ENCODE measurements at regions not wholly inside any gene's neighbourhood (a gene's known extent, or its start where the extent isn't known, plus 50 kb on each side); places are given as distances from the start of the nearest gene placed in this dataset.

DNA sequence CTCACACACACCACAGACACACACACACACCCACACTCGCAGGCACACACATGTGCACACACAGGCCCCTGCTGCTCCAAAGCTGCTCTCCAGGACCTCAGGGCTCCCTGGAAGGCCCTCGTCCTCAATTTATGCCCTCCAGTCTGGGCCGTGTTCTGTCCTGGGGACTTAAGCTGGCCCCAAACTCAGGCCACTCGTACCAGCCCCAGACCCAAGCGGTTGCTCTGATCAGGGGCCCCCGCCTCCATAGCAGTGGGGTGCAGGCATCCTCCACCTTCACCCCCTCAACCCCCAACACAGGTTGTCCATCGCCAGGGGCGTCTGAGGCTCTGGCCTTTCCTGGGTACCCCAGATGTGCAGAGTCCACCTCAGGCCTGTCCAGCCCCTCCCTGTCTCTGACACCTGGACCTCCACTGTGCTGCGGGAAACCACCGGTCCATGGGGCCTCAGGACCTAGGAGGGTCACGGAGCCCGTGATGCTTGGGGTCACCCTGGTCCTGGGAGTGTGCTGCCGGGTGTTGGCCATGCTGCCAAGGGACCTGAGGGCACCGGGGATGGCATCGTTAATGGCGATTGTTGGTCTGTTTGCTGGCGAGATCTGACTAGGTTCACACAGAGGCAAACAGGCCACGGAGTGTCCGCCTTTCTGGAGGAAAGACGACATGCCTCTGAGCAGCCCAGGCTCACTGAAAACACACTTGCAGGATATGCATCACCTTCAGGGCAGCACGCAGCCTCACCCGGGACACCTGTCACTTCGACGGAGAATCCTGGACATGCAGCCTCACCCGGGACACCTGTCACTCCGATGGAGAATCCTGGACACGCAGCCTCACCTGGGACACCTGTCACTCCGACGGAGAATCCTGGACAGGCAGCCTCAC, 155.6 kb downstream of the NDUFA10 start:
- TF ChIP-seq, protein P1, sequence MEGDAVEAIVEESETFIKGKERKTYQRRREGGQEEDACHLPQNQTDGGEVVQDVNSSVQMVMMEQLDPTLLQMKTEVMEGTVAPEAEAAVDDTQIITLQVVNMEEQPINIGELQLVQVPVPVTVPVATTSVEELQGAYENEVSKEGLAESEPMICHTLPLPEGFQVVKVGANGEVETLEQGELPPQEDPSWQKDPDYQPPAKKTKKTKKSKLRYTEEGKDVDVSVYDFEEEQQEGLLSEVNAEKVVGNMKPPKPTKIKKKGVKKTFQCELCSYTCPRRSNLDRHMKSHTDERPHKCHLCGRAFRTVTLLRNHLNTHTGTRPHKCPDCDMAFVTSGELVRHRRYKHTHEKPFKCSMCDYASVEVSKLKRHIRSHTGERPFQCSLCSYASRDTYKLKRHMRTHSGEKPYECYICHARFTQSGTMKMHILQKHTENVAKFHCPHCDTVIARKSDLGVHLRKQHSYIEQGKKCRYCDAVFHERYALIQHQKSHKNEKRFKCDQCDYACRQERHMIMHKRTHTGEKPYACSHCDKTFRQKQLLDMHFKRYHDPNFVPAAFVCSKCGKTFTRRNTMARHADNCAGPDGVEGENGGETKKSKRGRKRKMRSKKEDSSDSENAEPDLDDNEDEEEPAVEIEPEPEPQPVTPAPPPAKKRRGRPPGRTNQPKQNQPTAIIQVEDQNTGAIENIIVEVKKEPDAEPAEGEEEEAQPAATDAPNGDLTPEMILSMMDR (optimal IDR thresholded peaks at IDR 0.05 in 1 of 3, IDR thresholded peaks at IDR 0.05 in 1 of 3, conservative IDR thresholded peaks at IDR 0.05 in 1 of 3; ENCODE audit: extremely low read depth in 1 of 3, insufficient read depth in 2 of 3, low read length in 3 of 3): no peak
- TF ChIP-seq EZH2 (IDR thresholded peaks at IDR 0.05; ENCODE audit: low read length): no peak

Measured in keratinocyte (primary cell).